ENCODE measurements at regions not wholly inside any gene's neighbourhood (a gene's known extent, or its start where the extent isn't known, plus 50 kb on each side); places are given as distances from the start of the nearest gene placed in this dataset.
A peak's percentile ranks its signal among the peaks of the same experiment; 100 is the strongest.
"Not testable (repeated sequence)": the region's sequence is repeated elsewhere in the genome, so short reads cannot be mapped to it uniquely, and the experiment has no call there.

- H3K9me3 Mint-ChIP-seq; DNase-seq (ENCODE audit: low spot score in 2 of 2); H3K36me3 Mint-ChIP-seq; H3K27ac Mint-ChIP-seq; ATAC-seq: not testable (repeated sequence)
These were observed 87.7 kb upstream of the POTEM start for GRCh38 chr14:18879547-18879946.

GRCh38 chr14:18880519-18880918, 86.7 kb upstream of the POTEM start:
- not testable (repeated sequence) for H3K27ac Mint-ChIP-seq

GRCh38 chr14:18881149-18881859, 85.9 kb upstream of the POTEM start:
- not testable (repeated sequence) for H3K27ac Mint-ChIP-seq; H3K9me3 Mint-ChIP-seq; DNase-seq (ENCODE audit: low spot score in 2 of 2); H3K36me3 Mint-ChIP-seq; ATAC-seq

More at GRCh38 chr14:18880519-18880918, 86.7 kb upstream of the POTEM start:
- not testable (repeated sequence) for ATAC-seq; H3K36me3 Mint-ChIP-seq; H3K9me3 Mint-ChIP-seq; DNase-seq (ENCODE audit: low spot score in 2 of 2)

GRCh38 chr14:18881860-18882489, 85.3 kb upstream of the POTEM start:
- ATAC-seq; H3K36me3 Mint-ChIP-seq; H3K27ac Mint-ChIP-seq; DNase-seq (ENCODE audit: low spot score in 2 of 2); H3K9me3 Mint-ChIP-seq: not testable (repeated sequence)

GRCh38 chr14:18890201-18890600, 77.0 kb upstream of the POTEM start:
- not testable (repeated sequence) for H3K27ac Mint-ChIP-seq; DNase-seq (ENCODE audit: low spot score in 2 of 2); ATAC-seq; H3K36me3 Mint-ChIP-seq; H3K9me3 Mint-ChIP-seq

- not testable (repeated sequence) for DNase-seq (ENCODE audit: low spot score in 2 of 2); H3K27ac Mint-ChIP-seq; H3K9me3 Mint-ChIP-seq; ATAC-seq; H3K36me3 Mint-ChIP-seq
These were observed 53.4 kb upstream of the POTEM start for GRCh38 chr14:18913860-18914259.

- not testable (repeated sequence) for H3K9me3 Mint-ChIP-seq, H3K27ac Mint-ChIP-seq, H3K36me3 Mint-ChIP-seq, ATAC-seq
- DNase-seq (ENCODE audit: low spot score in 2 of 2) = peak in 1 of 2 donors; percentile 13
These were observed 52.7 kb upstream of the POTEM start for GRCh38 chr14:18914526-18914925.
